ENCODE measurements at regions not wholly inside any gene's neighbourhood (a gene's known extent, or its start where the extent isn't known, plus 50 kb on each side); places are given as distances from the start of the nearest gene placed in this dataset.
"Not testable (repeated sequence)": the region's sequence is repeated elsewhere in the genome, so short reads cannot be mapped to it uniquely, and the experiment has no call there.

DNA sequence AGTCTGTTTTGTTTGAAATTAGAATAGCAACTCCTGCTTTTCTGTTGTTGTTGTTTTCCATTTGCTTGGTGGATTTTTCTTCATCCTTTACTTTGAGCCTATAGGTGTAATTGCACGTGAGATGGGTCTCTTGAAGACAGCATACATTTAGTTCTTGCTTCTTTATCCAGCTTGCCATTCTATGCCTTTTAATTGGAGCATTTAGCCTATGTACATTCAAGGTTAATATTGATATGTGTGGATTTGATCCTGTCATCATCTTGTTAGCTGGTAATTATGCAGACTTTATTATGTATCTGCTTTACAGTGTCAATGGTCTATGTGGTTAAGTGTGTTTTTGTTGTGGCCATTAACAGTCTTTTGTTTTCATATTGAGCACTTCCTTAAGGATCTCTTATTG lies 708.9 kb upstream of the ANKRD30A start:
- Histone ChIP-seq H3K27me3 (ENCODE audit: insufficient read depth, low read length) (no peaks in the 10 kb centered on the region), H3K9me3 (ENCODE audit: insufficient read depth, low read depth, low read length) (no peaks in the 10 kb centered on the region), H3K4me3 (ENCODE audit: insufficient read depth, low read depth, low read length) (no peak overlapping the region), H3K36me3 (ENCODE audit: insufficient read depth, low read length) (no peaks in the 10 kb centered on the region), H2AFZ (ENCODE audit: low read depth, low read length) (no peak overlapping the region), H3K4me2 (ENCODE audit: low read length) (no peak overlapping the region), H3K79me2 (ENCODE audit: insufficient read depth, low read length) (no peaks in the 10 kb centered on the region), H3K9ac (ENCODE audit: low read length) (no peak overlapping the region), H3K27ac (ENCODE audit: low read depth, low read length) (no peak overlapping the region), H3K4me1 (ENCODE audit: insufficient read depth, low read length) (no peaks in the 10 kb centered on the region), H4K20me1 (ENCODE audit: insufficient read depth, low read length) (no peaks in the 10 kb centered on the region)
- FAIRE-seq (peak; percentile 5), DNase-seq (ENCODE audit: low read depth) (no peak)
- TF ChIP-seq, protein P1, sequence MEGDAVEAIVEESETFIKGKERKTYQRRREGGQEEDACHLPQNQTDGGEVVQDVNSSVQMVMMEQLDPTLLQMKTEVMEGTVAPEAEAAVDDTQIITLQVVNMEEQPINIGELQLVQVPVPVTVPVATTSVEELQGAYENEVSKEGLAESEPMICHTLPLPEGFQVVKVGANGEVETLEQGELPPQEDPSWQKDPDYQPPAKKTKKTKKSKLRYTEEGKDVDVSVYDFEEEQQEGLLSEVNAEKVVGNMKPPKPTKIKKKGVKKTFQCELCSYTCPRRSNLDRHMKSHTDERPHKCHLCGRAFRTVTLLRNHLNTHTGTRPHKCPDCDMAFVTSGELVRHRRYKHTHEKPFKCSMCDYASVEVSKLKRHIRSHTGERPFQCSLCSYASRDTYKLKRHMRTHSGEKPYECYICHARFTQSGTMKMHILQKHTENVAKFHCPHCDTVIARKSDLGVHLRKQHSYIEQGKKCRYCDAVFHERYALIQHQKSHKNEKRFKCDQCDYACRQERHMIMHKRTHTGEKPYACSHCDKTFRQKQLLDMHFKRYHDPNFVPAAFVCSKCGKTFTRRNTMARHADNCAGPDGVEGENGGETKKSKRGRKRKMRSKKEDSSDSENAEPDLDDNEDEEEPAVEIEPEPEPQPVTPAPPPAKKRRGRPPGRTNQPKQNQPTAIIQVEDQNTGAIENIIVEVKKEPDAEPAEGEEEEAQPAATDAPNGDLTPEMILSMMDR (IDR thresholded peaks at IDR 0.05; ENCODE audit: insufficient read depth, low read depth, low read length) = no peak
- TF ChIP-seq EZH2 (IDR thresholded peaks at IDR 0.05; ENCODE audit: insufficient read depth, low read length) = no peak
- H3K36me3 Mint-ChIP-seq (ENCODE audit: low read depth, unreplicated experiment) = no peaks in the 10 kb centered on the region
- H3K4me1 Mint-ChIP-seq (ENCODE audit: low read depth, unreplicated experiment) = no peaks in the 10 kb centered on the region
- H3K9me3 Mint-ChIP-seq (ENCODE audit: unreplicated experiment) = peaks cover 3% of the 10 kb centered on the region
- no peak overlapping the region for H3K4me3 Mint-ChIP-seq (ENCODE audit: unreplicated experiment)
- no peaks in the 10 kb centered on the region for H3K27me3 Mint-ChIP-seq (ENCODE audit: low read depth, unreplicated experiment)
- H3K27ac Mint-ChIP-seq (ENCODE audit: unreplicated experiment) = no peak overlapping the region

DNA sequence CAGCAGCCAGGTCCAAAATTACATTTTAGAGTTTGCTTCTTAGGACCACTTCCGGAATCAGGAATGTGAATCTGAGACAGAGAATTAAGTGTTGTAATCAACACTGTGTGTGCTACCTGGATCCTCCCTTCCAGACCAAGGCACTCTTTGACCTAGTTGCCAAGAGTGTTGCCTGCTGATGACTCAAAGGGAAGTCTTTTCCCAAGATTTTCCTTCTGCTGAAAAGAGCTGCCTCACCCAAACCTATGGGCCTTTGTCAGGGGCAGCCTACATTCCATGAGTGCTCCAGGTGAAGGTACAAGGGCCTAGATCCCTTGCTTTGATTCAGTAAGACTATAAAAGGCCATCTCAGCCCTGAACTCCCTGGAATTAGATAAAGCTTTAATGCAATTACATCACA lies 712.5 kb upstream of the ANKRD30A start:
- Mint-ChIP-seq H3K4me3 (ENCODE audit: unreplicated experiment) (no peak overlapping the region), H3K27me3 (ENCODE audit: low read depth, unreplicated experiment) (no peaks in the 10 kb centered on the region), H3K27ac (ENCODE audit: unreplicated experiment) (no peak overlapping the region), H3K9me3 (ENCODE audit: unreplicated experiment) (peaks cover 3% of the 10 kb centered on the region), H3K36me3 (ENCODE audit: low read depth, unreplicated experiment) (no peaks in the 10 kb centered on the region), H3K4me1 (ENCODE audit: low read depth, unreplicated experiment) (no peaks in the 10 kb centered on the region)
- Histone ChIP-seq H2AFZ (ENCODE audit: low read depth, low read length) (no peak overlapping the region), H3K79me2 (ENCODE audit: insufficient read depth, low read length) (no peaks in the 10 kb centered on the region), H3K9ac (ENCODE audit: low read length) (no peak overlapping the region), H3K4me1 (ENCODE audit: insufficient read depth, low read length) (no peaks in the 10 kb centered on the region), H3K36me3 (ENCODE audit: insufficient read depth, low read length) (no peaks in the 10 kb centered on the region), H4K20me1 (ENCODE audit: insufficient read depth, low read length) (no peaks in the 10 kb centered on the region), H3K27me3 (ENCODE audit: insufficient read depth, low read length) (no peaks in the 10 kb centered on the region), H3K27ac (ENCODE audit: low read depth, low read length) (no peak overlapping the region), H3K4me3 (ENCODE audit: insufficient read depth, low read depth, low read length) (no peak overlapping the region), H3K9me3 (ENCODE audit: insufficient read depth, low read depth, low read length) (no peaks in the 10 kb centered on the region), H3K4me2 (ENCODE audit: low read length) (no peak overlapping the region)
- FAIRE-seq (no peak), DNase-seq (ENCODE audit: low read depth) (no peak)
- TF ChIP-seq, protein P1 (IDR thresholded peaks at IDR 0.05; ENCODE audit: insufficient read depth, low read depth, low read length) = no peak
- no peak for TF ChIP-seq EZH2 (IDR thresholded peaks at IDR 0.05; ENCODE audit: insufficient read depth, low read length)

DNA sequence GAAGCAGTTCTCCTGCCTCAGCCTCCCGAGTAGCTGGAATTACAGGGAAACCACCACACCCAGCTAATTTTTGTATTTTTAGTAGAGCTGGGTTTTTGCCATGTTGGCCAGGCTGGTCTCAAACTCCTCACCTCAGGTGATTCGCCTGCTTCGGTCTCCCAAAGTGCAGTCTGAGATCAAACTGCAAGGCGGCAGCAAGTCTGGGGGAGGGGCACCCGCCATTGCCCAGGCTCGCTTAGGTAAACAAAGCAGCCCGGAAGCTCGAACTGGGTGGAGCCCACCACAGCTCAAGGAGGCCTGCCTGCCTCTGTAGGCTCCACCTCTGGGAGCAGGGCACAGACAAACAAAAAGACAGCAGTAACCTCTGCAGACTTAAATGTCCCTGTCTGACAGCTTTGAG lies 725.2 kb upstream of the ANKRD30A start:
- not testable (repeated sequence) for H3K27ac Mint-ChIP-seq (ENCODE audit: unreplicated experiment); H3K79me2 ChIP-seq (ENCODE audit: insufficient read depth, low read length); H3K4me1 Mint-ChIP-seq (ENCODE audit: low read depth, unreplicated experiment); FAIRE-seq; H3K4me3 ChIP-seq (ENCODE audit: insufficient read depth, low read depth, low read length); H3K4me3 Mint-ChIP-seq (ENCODE audit: unreplicated experiment); H3K27me3 Mint-ChIP-seq (ENCODE audit: low read depth, unreplicated experiment); H3K4me2 ChIP-seq (ENCODE audit: low read length); H3K9me3 ChIP-seq (ENCODE audit: insufficient read depth, low read depth, low read length); H3K27ac ChIP-seq (ENCODE audit: low read depth, low read length); H2AFZ ChIP-seq (ENCODE audit: low read depth, low read length); H3K36me3 Mint-ChIP-seq (ENCODE audit: low read depth, unreplicated experiment); H3K36me3 ChIP-seq (ENCODE audit: insufficient read depth, low read length); H3K9ac ChIP-seq (ENCODE audit: low read length); H3K9me3 Mint-ChIP-seq (ENCODE audit: unreplicated experiment); H4K20me1 ChIP-seq (ENCODE audit: insufficient read depth, low read length); H3K4me1 ChIP-seq (ENCODE audit: insufficient read depth, low read length); DNase-seq (ENCODE audit: low read depth); H3K27me3 ChIP-seq (ENCODE audit: insufficient read depth, low read length)

Data from astrocyte (in vitro differentiated cells and primary cell).